GM19240 (cell line): ENCODE measurements at regions not wholly inside any gene's neighbourhood (a gene's known extent, or its start where the extent isn't known, plus 50 kb on each side); places are given as distances from the start of the nearest gene placed in this dataset.

ENCODE experiments used
- DNase-seq: peaks from one replicate; pipeline ENCODE4 v3.0.0; 2011; ENCODE audit warnings: low spot score; ENCODE audit not compliant: insufficient read length

- no peak for DNase-seq
Measured at GRCh38 chr16:76612497-76612896, 335.3 kb downstream of the CNTNAP4 start.

- DNase-seq, result no peak
Measured at GRCh38 chr16:76614269-76614668, 337.1 kb downstream of the CNTNAP4 start.

- DNase-seq, result no peak
Measured at GRCh38 chr16:76622876-76623275, 345.7 kb downstream of the CNTNAP4 start.

- DNase-seq, result no peak
Measured at GRCh38 chr16:76634847-76635697, 357.9 kb downstream of the CNTNAP4 start.

- no peak for DNase-seq
Measured at GRCh38 chr16:76639685-76640289, 362.6 kb downstream of the CNTNAP4 start.

- no peak for DNase-seq
Measured at GRCh38 chr16:76650582-76650981, 373.4 kb downstream of the CNTNAP4 start.

GRCh38 chr16:76653390-76654026, 376.3 kb downstream of the CNTNAP4 start:
- DNase-seq, result peak; percentile 1

GRCh38 chr16:76654088-76654820, 377.1 kb downstream of the CNTNAP4 start:
- DNase-seq, result no peak

GRCh38 chr16:76656994-76657393, 379.8 kb downstream of the CNTNAP4 start:
- no peak for DNase-seq

- no peak for DNase-seq
Measured at GRCh38 chr16:76661691-76662235, 384.6 kb downstream of the CNTNAP4 start.

- no peak for DNase-seq
Measured at GRCh38 chr16:76665571-76666275, 388.5 kb downstream of the CNTNAP4 start.

GRCh38 chr16:76668207-76668725, 391.1 kb downstream of the CNTNAP4 start:
- no peak for DNase-seq

- DNase-seq, result no peak
Measured at GRCh38 chr16:76669288-76669687, 392.1 kb downstream of the CNTNAP4 start.

- DNase-seq, result no peak
Measured at GRCh38 chr16:76670125-76670857, 393.1 kb downstream of the CNTNAP4 start.

GRCh38 chr16:76676356-76676755, 399.2 kb downstream of the CNTNAP4 start:
- no peak for DNase-seq

- DNase-seq, result no peak
Measured at GRCh38 chr16:76681296-76681695, 404.1 kb downstream of the CNTNAP4 start.

GRCh38 chr16:76683051-76683450, 405.9 kb downstream of the CNTNAP4 start:
- DNase-seq, result no peak

GRCh38 chr16:76696876-76697275, 419.7 kb downstream of the CNTNAP4 start:
- no peak for DNase-seq

- DNase-seq, result no peak
Measured at GRCh38 chr16:76705892-76706291, 428.7 kb downstream of the CNTNAP4 start.

GRCh38 chr16:76713191-76713590, 436.0 kb downstream of the CNTNAP4 start:
- DNase-seq, result no peak
